GM21367 (cell line): ENCODE measurements at regions not wholly inside any gene's neighbourhood (a gene's known extent, or its start where the extent isn't known, plus 50 kb on each side); places are given as distances from the start of the nearest gene placed in this dataset.

Source experiments
- ATAC-seq: cut with Tn5 transposase; IDR thresholded peaks from one replicate; pipeline ENCODE4 v1.9.1; 2021; ENCODE audit not compliant: unreplicated experiment

DNA sequence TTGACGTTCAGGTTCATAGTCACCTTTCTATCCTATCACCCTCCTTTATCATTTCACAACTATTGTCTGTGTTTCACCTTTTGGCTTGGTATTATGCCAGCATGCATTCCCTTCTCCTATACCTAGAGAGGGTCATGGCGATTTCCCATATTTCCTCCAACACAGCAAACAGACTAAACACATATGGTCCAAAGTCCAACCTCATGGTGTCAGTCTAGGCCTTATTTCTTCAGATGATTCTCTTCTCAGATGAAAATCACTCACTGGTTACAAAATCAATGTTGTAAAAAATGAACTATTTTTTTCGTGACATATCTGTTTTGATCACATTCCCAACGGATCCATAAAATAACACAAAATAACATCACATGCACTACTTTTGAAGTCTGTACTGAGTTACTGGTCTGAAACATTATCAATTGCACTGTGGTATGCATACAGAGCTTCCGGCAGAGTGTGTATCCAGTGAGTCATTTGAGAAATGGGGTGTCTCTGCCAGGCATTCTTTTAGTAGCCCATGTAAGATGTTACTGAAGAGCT is 204.8 kb upstream of the GALNT5 start:
- ATAC-seq, result no peak

DNA sequence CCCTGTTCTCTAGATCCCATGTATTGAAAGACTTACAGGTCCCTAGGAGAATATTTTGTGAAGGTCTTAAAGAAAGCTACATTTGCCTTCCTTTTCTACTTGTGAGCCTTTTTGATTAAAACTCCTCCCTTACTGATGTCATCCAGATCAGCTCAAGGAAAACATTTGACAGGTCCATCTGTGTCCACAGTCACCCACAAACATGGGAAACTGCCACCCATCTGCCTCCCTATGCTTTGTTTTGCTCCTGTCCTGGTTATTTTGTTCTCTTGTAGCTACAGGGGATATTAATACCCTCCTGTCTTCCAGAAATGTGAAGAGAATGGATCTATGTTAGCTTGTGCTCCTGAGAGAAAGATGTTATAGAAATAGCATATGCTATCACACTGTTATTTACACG is 203.6 kb upstream of the GALNT5 start:
- no peak for ATAC-seq

DNA sequence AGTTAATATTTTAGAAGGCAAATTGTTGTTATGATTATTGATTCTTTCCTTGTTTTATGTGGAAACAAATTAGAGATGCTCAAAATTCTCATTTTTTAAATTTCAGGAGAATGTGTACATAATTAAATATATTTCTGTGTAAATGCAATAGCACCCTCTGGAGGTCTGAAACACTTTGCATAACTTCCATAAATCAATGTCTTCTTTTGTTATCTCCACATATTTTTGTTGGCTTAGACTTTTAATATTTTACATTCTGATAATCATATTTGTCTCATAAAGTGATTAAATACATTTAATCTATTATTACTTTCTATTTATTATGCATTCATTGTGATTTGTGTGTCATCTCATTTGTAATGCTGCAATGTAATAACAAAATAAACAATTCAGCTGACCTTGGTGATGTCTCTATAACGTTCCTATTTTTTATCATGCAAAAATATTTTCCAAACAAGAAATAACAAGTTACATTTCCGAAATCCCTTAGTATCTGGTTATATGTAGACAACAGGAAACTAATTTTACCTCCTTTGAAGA is 201.8 kb upstream of the GALNT5 start:
- ATAC-seq, result no peak

DNA sequence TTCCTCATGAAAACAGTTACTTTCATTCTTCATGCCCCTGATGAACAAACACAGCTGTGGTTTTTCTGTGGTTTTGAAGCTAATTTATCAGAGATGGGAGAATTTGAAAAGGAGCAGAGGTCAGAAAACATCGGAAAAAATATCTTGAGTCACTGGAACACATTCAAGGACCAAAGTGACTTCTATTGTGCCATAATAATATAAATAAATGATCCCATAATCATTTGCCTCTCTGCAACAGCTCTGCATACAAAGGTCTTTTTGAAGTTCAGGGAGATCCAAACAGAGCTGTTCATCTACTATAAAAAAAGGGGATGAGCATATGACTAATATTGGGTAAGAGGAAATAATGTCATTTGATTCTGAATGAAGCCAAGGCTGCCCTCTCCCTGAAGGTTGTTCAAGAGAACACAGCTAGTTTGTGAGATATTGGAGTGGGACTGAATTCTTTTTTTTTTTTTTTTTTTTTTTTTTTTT is 201.3 kb upstream of the GALNT5 start:
- no peak for ATAC-seq

DNA sequence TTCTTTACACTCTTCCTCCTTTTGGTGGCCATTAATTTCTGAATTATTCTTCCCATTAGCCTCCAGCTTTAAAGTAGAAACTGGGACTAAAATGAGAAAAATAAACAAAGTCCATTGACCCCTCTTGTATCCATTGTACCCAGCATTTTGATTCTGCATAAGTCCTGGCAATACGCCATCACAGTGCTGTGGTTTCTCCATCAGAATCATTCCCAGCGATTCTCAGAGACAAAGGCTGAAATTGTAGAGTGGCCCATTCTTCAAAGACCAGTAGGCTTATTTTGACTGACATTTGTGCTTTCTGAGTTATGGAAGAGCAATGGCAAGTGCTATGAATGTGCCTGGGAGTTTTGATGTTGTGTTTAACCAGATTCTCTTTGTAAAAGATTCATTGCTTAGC is 199.3 kb upstream of the GALNT5 start:
- no peak for ATAC-seq

DNA sequence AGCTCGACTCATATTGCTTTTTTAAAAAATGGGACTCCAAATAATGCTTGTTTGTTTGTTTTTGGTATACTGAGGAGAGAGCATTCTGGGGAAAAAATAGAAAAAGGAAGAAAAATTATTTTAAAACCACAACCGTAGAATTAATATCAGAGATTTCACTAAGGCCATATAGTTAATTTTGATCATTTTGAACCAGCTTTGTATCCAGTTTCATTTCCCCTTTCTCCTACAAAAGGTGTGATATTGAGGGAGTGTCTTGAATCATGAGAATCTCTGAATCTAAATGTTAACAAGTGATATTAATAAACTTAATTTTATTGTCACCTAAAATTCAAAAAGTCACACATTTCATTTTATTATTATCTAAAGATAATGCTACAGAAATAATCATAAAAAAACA is 198.5 kb upstream of the GALNT5 start:
- peak; percentile 41 for ATAC-seq

DNA sequence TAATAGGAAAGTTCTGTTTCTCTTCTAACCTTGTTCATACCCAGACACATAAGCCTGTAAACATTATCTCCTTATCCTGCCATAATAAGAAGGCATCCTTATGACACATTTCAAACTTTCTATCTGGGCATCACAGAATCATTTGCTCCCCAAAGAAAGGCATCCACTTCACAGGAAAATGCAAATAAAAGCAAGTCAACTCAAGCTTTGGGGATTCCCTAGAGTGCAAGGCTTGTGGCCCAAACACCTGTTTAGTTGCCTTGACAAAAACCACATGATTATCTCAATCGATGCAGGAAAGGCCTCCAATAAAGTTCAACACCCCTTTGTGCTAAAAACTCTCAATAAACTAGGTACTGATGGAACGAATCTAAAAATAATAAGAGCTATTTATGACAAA is 195.7 kb upstream of the GALNT5 start:
- peak; percentile 90 for ATAC-seq

DNA sequence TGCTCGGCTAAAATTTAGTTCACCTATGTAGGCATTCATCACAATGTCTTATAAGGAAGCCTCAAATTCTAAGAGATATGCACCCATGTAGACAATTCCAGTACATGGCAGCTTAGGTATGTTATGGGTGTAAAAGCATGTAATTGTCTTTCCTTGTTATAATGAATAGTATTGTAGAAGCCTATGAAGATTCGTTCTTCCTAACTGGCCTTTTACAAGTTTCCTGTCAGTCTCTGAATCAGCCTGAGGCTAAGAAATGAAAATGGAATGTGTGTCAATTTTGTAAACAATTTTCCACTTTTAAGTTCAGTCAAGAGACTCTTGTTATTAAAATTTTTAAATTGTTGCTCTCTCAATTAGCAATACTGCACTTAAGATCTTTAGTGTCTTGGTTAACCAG is 189.9 kb upstream of the GALNT5 start:
- ATAC-seq, result no peak

DNA sequence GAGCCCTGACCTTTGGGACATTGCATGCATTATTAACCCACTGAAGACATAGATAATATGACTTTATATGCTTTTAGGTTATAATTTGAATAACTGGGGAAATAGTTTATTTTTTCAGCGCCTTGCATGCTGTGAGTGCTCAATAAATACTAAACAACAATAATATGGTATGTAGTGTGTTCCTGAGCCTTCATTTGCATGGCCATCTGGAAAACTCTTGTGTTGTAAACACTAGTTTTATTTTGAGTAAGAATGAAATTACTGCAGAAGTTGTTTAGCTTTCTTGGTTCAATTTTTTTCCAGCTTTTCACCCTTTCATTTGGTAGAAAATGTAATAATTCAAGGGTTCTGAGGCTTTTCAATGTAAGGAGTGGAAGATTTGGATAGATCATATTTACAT is 189.3 kb upstream of the GALNT5 start:
- ATAC-seq, result no peak

DNA sequence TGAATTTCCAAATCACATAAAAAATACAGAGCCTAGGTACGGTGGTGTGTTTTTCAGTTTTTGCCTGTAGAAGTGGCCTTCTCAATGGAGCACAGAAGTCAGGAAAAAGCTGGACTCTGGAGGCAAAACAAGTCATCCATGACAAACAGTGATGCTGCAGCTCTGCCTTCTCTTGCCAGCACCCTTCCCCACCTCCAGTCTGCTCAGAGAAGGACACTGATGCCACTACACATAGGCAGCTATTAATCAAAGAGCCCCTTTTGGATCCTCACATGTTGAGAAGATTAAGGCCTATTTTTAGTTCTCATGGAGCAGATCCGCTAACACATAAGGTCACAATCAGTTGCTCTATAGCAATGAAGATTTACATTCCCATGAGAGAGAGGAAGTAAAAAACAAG is 181.6 kb upstream of the GALNT5 start:
- no peak for ATAC-seq

DNA sequence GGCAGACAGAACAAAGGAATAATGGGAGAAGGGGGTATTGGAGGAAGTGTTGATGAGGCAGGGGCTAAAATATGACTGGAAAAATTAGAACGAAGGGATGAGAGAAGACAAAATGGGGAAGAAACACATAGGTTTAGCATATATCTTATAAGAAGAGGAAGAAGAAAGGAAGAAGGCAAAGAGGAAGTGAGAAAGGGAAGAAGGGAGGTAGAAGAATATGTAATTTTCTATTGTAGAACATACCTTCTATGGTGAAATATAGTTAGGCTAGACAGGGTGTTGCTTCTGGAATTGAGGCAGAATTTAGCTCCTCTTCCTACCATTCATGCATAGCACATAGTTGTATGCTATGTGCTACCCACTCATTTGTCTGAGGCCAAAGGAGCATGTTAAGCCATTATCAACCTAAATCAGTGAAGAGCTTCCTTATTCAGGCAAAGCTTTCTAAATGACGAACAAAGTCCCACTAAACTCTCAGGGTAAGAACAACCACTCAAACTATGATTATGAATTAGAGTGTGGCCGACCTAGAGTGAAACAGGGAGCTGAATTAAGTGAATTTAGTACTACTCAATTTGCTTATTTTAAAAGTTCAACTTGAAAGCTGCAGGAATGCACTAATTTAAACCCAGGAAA is 180.9 kb upstream of the GALNT5 start:
- no peak for ATAC-seq

DNA sequence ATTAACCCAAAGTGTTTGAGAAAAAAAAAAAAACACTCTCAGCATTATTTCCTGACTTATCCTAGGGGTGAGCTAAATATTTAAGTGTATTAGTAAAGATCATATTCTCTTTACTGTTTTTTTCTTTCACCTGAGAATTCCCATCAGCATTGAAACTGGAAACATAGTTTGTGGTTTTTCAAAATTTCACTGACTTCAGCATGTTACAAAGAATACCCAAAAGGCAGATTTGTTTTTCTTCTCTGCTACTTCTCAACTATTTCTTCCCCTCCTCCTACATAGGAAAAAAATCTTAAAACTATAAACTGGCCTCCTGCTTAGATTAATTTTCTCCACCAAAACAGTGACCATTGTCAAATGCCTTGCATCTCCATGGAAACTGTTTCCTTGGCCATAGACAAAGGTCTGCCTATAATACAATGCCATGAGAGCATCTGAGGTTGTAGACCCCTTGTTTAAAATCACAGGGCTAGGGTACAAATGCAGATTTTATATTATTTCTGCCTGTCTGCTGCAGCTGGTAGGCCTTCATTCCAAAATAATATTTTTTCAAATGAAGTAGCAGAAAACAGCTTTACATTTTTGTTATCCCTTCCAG is 179.7 kb upstream of the GALNT5 start:
- no peak for ATAC-seq

DNA sequence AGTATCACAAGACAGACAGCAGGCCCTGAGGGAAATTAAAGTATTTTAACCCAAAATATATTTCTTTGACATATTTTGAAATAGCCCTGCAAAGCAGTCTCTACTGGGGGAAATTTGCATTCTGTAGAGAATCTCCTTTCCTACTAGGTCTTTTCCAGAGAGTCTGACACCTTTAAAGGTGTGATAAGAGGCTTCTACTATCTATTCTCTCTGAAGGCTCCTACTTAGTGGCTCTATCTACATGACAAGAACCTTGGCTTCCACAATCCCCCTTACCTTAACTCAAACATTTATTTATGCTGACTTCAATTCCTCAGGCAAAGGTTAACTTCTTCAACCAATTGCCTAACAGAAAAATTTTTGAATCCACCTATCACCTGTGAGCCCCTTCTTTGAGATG is 174.6 kb upstream of the GALNT5 start:
- no peak for ATAC-seq

DNA sequence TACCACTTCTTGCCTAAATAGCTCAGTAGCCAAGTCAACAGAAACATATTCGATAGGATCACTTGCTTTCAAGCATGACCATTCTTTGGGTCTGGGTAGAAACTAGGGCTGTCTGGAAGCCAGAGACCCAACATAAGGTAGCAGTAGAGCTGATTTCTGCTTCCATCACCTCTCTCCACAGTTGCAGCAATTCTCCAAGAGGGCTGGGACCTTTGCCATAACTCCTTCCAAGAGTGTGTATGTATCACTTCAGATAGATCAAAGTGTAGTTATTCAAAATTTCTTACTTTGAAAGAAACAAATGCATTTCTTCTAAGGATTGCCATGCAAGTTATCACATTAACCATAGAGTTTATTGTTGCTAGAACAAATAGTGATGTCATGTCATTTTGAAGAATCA is 172.0 kb upstream of the GALNT5 start:
- ATAC-seq, result no peak

DNA sequence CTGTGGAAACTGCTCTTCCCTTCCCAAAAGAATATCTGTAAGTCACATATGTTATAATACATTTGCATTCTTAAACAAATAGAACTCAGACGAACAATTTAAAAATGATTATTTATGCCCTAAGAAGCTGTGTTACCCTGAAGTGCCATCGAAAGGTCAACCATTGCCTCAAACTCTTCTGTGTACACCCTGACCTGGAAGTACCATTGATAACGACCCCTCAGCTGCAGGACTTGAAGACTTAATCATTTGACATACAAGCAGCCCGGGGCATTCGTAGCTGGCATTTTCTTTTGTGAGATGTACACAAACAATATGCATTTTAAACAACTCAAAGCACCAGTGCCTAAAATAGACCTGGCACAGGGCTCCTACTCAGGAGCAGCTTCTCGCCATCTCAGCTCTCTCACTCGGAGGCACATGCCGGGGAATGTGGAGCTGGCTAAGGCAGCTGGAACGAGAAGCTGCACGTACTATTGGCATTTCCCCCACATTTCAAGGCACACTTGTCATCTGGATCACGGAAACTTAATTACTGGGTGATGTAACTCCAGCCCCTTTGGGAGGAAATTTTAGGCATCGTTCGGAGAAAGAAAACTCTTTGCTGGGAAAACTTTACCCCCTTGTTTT is 170.0 kb upstream of the GALNT5 start:
- ATAC-seq, result no peak

DNA sequence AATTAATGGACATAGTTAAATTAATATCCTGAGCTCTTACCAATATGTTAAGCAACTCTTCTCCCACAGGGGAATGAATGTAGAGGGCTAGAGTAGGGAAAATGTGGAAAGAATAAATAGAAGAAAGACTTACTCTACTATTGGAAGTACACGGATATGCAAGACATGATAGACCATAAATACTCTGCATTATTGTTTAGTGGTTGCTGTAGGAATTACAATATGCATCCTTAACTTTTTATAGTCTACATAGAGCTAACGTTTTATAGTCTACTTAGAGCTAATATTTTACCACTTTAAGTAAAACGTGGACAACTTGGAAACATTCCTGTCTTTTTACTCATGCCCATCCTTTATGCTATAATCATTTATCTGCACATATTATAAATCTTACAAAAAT is 163.8 kb upstream of the GALNT5 start:
- ATAC-seq, result no peak

DNA sequence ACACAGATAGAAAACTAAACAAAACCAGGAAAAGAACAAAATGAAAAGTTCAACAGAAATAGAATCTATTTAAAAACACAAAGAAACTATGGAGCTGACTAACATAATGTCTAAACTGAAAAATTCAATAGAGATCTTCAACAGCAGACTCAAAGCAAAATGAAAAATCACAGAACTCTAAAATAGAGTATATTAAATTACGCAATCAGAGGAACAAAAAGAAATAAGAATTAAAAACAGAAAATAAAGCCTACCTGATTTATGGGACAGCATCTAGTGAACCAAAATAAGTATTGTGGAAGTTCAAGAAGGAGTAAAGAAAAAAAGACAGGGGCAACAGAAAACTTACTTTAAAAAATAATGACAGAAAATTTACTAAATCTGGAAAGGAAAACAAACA is 152.1 kb upstream of the GALNT5 start:
- ATAC-seq, result no peak

DNA sequence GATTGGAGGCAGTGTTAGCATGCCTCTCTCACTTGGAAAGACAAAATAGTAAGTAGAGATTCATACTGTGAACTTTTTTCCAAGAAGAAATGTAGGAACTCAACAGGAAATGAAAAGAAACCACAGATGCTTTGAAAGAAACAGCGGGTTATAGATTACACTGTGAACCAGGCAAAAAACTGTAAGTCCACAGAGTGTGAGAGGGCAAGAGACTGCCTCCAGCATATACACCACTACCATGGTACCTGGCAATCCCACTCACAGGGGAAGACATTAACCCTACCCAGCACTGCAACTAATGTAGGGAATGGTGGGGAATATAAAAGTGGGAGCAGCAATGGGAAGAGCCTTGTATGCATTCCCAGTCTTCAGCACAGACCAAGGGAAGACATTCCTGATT is 150.6 kb upstream of the GALNT5 start:
- no peak for ATAC-seq

DNA sequence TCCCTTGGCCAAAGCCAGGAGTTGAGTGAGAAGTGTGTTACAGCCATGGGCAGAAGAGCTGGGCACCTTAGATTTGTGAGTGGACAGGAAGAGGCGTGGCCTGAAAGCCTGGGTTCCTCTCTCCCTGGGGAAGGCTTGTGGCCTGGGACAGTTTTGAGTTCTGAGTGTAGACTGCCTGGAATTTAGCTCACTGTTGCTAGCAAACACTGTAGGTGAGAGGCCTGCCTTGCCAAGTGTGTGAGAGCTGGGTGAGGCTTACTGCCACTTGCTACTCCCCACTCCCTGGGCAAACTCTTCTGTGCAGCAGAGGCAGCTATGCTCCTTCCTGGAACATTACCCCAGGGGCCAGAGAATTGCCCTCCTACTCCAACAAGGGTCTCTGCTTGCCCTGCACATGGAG is 150.0 kb upstream of the GALNT5 start:
- no peak for ATAC-seq

DNA sequence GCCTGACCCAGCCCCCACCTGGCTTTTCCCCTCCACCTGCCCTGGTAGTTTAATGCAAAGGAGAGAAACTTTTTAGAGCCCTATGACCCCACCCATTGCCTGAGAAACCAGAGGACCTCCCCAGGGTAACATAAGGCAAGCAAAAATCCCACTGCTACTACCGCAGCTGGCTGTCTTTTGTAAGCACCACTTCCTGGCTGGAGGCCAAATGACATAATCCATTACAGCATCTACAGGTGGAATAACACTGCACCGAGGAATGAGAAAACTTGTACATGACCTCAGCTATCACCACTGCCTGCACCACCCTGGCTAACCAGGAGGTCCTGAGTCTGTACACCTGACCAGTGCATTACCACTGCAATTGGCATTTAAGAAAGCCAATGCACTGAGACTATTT is 149.6 kb upstream of the GALNT5 start:
- no peak for ATAC-seq

DNA sequence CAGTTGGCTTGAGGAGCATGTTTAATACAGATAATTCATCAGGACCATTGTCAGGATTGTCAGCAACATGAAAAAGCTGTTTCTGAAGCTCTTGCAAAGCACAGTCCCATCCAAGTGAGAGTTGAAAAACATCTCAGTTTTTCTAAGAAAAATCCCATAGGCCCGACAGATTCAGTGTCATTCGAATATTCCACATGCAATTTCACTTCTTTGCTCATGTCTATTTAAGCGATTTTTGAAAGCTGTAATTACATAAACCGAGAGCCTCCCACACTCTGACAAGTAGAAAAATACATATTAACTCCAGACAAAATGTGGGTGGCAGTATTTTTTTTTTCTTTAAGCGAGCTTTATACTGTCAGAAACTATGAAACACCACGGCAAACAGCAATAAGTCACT is 134.7 kb upstream of the GALNT5 start:
- ATAC-seq, result no peak

DNA sequence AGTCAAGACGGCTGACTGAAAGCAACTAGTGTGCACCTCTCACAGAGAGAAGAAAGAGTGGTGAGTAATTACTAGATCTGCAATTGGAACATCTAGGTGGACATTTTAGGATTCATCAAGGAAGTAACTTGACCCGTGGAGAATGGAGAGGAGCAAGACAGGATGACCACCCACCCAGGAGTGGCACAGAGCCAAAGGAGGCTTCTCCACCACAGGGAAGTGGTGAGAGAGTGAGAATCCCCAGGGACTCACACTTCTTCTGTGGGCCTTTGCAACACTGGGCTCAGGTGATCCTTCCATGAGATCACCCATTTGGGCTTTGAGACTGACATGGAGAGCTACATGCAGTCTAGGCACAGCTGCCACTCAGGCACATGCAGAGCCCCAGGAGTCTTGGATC is 132.8 kb upstream of the GALNT5 start:
- no peak for ATAC-seq
